ENCODE measurements at regions not wholly inside any gene's neighbourhood (a gene's known extent, or its start where the extent isn't known, plus 50 kb on each side); places are given as distances from the start of the nearest gene placed in this dataset.

DNA sequence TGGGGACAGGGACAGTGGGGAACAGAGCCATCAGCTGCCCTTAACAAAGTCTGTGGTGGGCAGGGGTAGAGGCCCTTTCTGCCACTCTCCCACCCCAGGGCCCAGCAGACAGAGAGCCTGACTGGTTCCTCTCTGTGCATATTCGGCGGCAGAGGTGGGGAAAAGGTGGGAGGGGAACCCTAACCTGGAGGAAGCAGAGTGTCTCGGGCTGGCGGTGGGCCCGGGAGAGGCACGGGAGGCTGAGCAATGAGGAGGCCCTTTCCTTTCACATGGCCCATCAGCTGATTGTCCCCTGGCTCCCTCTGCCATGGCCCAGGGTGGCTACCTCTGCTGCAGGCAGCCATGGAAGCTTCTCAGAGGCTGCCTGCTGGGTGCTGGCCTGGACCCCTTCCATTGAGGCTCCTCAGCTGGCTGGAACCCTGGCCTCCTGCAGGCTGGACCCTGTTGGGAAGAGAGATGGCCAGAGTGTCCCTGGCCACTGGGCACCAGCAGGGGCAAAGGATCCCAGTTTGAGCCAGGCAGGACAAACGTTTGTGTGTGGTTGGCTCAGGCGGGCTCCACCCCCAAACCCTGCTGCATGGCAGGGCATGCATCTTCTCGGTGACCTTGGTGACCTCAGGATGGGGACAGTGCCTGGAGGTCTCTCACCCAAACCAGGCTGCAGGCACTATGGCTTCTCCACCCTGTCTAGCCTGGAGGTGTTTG lies 202.8 kb upstream of the ZNF536 start:
- TF ChIP-seq, protein P1, sequence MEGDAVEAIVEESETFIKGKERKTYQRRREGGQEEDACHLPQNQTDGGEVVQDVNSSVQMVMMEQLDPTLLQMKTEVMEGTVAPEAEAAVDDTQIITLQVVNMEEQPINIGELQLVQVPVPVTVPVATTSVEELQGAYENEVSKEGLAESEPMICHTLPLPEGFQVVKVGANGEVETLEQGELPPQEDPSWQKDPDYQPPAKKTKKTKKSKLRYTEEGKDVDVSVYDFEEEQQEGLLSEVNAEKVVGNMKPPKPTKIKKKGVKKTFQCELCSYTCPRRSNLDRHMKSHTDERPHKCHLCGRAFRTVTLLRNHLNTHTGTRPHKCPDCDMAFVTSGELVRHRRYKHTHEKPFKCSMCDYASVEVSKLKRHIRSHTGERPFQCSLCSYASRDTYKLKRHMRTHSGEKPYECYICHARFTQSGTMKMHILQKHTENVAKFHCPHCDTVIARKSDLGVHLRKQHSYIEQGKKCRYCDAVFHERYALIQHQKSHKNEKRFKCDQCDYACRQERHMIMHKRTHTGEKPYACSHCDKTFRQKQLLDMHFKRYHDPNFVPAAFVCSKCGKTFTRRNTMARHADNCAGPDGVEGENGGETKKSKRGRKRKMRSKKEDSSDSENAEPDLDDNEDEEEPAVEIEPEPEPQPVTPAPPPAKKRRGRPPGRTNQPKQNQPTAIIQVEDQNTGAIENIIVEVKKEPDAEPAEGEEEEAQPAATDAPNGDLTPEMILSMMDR (IDR thresholded peaks at IDR 0.05; ENCODE audit: low read depth, low read length), result no peak
- no peak for DNase-seq

DNA sequence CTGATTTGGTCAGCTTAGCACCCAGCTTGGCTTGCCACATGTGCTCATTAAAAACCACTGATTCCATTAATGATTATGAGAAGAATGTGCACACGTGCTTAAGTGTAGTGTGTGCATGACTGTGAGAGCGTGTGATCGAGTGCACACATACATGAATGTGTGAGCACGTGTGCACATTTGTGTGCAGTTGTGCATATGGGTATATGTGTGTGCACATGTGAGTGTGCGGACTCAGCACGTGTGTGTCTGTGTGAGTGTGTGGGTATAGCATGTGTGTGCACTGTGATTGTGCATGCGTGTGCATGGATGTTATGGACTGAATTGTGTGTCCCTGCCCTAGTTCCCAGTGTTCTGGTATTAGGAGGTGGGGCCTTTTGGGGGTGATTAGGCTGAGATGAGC lies 202.1 kb upstream of the ZNF536 start:
- DNase-seq, result no peak
- Histone ChIP-seq H3K27me3 (no peaks in the 10 kb centered on the region), H3K36me3 (no peaks in the 10 kb centered on the region), H3K9me3 (no peaks in the 10 kb centered on the region), H3K4me3 (ENCODE audit: low read depth, low read length) (no peak overlapping the region), H3K4me1 (no peaks in the 10 kb centered on the region)
- TF ChIP-seq, protein P1 (IDR thresholded peaks at IDR 0.05; ENCODE audit: low read depth, low read length), result no peak

More for the DNA sequence above, 202.8 kb upstream of the ZNF536 start:
- H3K4me1 ChIP-seq, result no peaks in the 10 kb centered on the region
- no peaks in the 10 kb centered on the region for H3K36me3 ChIP-seq
- no peak overlapping the region for H3K4me3 ChIP-seq (ENCODE audit: low read depth, low read length)
- H3K9me3 ChIP-seq, result no peaks in the 10 kb centered on the region
- H3K27me3 ChIP-seq, result no peaks in the 10 kb centered on the region

DNA sequence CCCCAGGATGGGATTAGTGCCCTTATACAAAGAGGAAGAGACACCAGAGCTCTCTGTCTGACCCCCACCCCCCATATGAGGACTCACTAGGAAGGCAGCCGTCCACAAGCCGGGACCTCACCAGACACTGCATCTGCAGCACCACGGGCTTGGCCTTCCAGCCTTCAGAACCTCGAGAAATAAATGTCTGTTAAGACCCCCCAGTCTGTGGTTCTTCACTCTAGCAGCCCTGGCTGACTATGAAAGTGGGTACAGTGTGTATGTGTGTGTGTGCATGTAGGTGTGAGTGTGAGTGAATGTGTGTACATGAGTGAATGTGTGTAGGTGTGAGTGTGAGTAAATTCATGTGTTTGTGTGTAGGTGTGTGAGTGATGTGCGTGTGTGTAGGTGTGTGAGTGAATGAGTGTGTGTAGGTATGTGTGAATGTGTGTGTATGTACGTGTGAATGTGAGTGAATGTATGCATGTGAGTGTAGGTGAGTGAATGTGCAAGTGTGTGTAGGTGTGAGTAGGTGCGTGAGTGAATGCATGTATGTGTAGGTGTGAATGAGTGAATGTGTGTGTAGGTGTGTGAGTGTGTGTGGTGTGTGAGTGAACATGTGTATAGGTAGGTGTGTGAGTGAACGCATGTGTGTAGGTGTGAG lies 201.6 kb upstream of the ZNF536 start:
- Histone ChIP-seq H3K27me3 (no peaks in the 10 kb centered on the region), H3K9me3 (no peaks in the 10 kb centered on the region), H3K4me3 (ENCODE audit: low read depth, low read length) (no peak overlapping the region), H3K4me1 (no peaks in the 10 kb centered on the region), H3K36me3 (no peaks in the 10 kb centered on the region)
- TF ChIP-seq, protein P1 (IDR thresholded peaks at IDR 0.05; ENCODE audit: low read depth, low read length), result no peak
- no peak for DNase-seq

DNA sequence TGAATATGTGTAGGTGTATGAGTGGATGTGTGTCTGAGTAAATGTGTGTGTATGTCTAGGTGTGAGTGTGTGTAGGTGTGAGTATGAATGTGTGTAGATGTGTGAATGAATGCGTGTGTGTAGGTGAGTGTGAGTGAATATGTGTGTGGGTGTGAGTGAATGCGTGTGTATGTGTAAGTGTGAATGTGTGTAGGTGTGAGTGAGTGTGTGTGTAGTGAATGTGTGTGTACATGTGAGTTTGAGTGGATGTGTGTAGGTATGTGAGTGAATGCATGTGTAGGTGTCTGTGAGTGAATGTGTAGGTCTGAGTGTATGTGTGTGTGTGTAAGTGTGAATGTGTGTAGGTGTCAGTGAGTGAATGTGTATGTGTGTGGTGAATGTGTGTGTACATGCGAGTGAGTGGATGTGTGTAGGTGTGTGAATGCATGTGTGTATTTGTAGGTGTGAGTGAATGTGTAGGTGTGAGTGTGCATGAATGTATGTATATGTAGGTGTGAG lies 201.0 kb upstream of the ZNF536 start:
- Histone ChIP-seq H3K4me3 (ENCODE audit: low read depth, low read length) (no peak overlapping the region), H3K9me3 (no peaks in the 10 kb centered on the region), H3K4me1 (no peaks in the 10 kb centered on the region), H3K36me3 (no peaks in the 10 kb centered on the region), H3K27me3 (no peaks in the 10 kb centered on the region)
- no peak for DNase-seq
- TF ChIP-seq, protein P1 (IDR thresholded peaks at IDR 0.05; ENCODE audit: low read depth, low read length), result no peak

DNA sequence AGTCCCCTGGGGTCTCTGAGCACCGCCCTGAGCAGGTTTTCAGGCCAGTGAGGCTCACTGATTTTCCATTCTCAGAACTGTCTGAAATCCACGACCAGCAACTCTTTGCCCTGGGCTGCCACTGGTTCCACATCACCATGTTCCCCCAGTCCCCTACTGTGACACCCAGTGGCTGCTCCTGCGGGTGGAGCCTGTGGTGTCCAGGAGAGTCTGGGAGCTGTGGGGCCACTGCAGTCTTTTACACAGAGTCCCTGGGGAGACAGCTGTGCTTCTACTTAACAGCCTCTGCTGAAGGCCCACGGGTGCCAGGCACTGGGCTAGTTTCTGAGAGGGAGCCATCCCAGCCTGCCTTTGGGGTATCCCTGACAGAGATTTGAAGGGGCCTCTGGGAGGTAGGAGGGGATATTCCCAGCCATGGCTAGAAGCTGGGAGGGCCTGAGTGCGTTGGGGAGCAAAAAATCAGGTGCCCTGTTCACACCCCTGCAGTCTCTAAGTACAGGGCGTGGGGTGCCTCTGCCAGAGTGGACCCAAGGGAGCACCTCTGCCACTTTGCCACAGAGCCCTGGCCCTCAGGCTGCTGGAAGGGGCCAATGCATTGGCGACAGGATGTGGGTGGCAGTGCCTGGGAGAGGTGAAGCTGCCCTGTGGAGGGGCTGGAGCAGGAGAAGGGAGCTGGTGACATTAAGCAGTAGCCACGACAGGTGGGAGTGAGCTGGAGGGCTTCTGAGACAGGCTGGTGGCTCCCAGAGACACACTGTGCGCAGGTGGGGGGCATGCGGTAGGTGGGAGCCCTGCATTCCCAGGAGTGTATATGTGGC lies 200.2 kb upstream of the ZNF536 start:
- TF ChIP-seq, protein P1 (IDR thresholded peaks at IDR 0.05; ENCODE audit: low read depth, low read length), result no peak
- Histone ChIP-seq H3K36me3 (no peaks in the 10 kb centered on the region), H3K4me3 (ENCODE audit: low read depth, low read length) (no peak overlapping the region), H3K4me1 (no peaks in the 10 kb centered on the region), H3K27me3 (no peaks in the 10 kb centered on the region), H3K9me3 (no peaks in the 10 kb centered on the region)
- no peak for DNase-seq

Measured in BE2C (cell line).